ENCODE measurements at regions not wholly inside any gene's neighbourhood (a gene's known extent, or its start where the extent isn't known, plus 50 kb on each side); places are given as distances from the start of the nearest gene placed in this dataset.

GRCh38 chr13:44078806-44079376 is 199.2 kb downstream of the LACC1 start (continued):
- TF ChIP-seq E2F6 (IDR thresholded peaks at IDR 0.05): no peak
- TF ChIP-seq SP4 (IDR thresholded peaks at IDR 0.05; ENCODE audit: low read length): no peak
- no peak for TF ChIP-seq MAX (IDR thresholded peaks at IDR 0.05)
- TF ChIP-seq RXRA (IDR thresholded peaks at IDR 0.05; ENCODE audit: insufficient read depth, low read depth, low read length): no peak
- TF ChIP-seq ZNF274 (IDR thresholded peaks at IDR 0.05; ENCODE audit: borderline replicate concordance, extremely low read depth, low read length): no peak
- peak; percentile 94 for TF ChIP-seq POU5F1 (IDR thresholded peaks at IDR 0.05; ENCODE audit: low read depth, low read length)
- TF ChIP-seq SIN3A (conservative IDR thresholded peaks at IDR 0.05 in 1 of 2, IDR thresholded peaks at IDR 0.05 in 1 of 2; ENCODE audit: low read depth in 1 of 2, low read length in 2 of 2): no peak
- no peak for TF ChIP-seq TBP (IDR thresholded peaks at IDR 0.05; ENCODE audit: low read depth, low read length)
- no peak for TF ChIP-seq HDAC6 (IDR thresholded peaks at IDR 0.05; ENCODE audit: low read depth, low read length)
- TF ChIP-seq CTCF (IDR thresholded peaks at IDR 0.05; ENCODE audit: control extremely low read depth in 1 of 3, insufficient read depth in 1 of 3, low read depth in 1 of 3, low read length in 3 of 3): no peak
